Kidney (tissue), 13 donors: ENCODE measurements at regions not wholly inside any gene's neighbourhood (a gene's known extent, or its start where the extent isn't known, plus 50 kb on each side); places are given as distances from the start of the nearest gene placed in this dataset.
A peak's percentile ranks its signal among the peaks of the same experiment; 100 is the strongest.

Experiments used
- DNase-seq, 5 donors: peaks; one replicate each; pipeline ENCODE4 v3.0.0-alpha.2; 2013 to 2020
- FAIRE-seq: peaks from 2 replicates; lab custom pipeline; 2012; peaks lifted over from hg19 to GRCh38; lab: Jason Lieb, UNC
- H3K27ac ChIP-seq, 2 donors: one replicate each; pipeline ENCODE4 v1.7.0; 2013; ENCODE audit warnings: low read depth in 2 of 2, low read length in 2 of 2, inconsistent platforms in 1 of 2
- H3K27me3 ChIP-seq: one replicate; pipeline ENCODE4 v1.7.1; 2013; ENCODE audit warnings: low read length, inconsistent platforms; ENCODE audit not compliant: control insufficient read depth, insufficient read depth
- H3K36me3 ChIP-seq, 3 donors: one replicate each; pipeline versions ENCODE4 v1.7.0 to v1.7.1; 2013; ENCODE audit warnings: low read length in 3 of 3, control low read depth in 1 of 3, inconsistent platforms in 1 of 3; ENCODE audit not compliant: insufficient read depth in 3 of 3, control insufficient read depth in 2 of 3
- H3K4me1 ChIP-seq, 3 donors: one replicate each; pipeline versions ENCODE4 v1.7.0 to v1.7.1; 2013; ENCODE audit warnings: low read length in 3 of 3, inconsistent platforms in 1 of 3, low read depth in 1 of 3; ENCODE audit not compliant: control insufficient read depth in 2 of 3, insufficient read depth in 2 of 3
- H3K4me3 ChIP-seq, 3 donors: one replicate each; pipeline versions ENCODE4 v1.7.0 to v1.8.1; 2013; ENCODE audit warnings: low read length in 3 of 3, control low read depth in 1 of 3, inconsistent platforms in 1 of 3
- H3K9ac ChIP-seq, 3 donors: one replicate each; pipeline versions ENCODE4 v1.7.0 to v1.7.1; 2013; ENCODE audit warnings: low read length in 3 of 3, control low read depth in 1 of 3, inconsistent platforms in 1 of 3
- H3K9me3 ChIP-seq, 3 donors: one replicate each; pipeline versions ENCODE4 v1.7.0 to v1.7.1; 2013; ENCODE audit warnings: low read length in 3 of 3, control low read depth in 1 of 3, inconsistent platforms in 1 of 3; ENCODE audit not compliant: control insufficient read depth in 2 of 3, insufficient read depth in 1 of 3
- CTCF ChIP-seq: IDR thresholded peaks from 3 replicates; pipeline ENCODE4 v1.5.1; 2012; ENCODE audit warnings: mild to moderate bottlenecking, moderate library complexity, borderline replicate concordance; ENCODE audit not compliant: insufficient read depth; ENCODE audit errors: extremely low read depth
- intact Hi-C: fragments of 100-400 bp; cut with DNase I; formaldehyde crosslinking; loops from one replicate; pipeline ENCODE4 v1.11.1; 2022
- donor health status: control.
- donor health status: control.
- donor health status: control.
- donor health status: control.
- donor health status: control.
- donor health status: DM: yes; HTN: yes; CAD: no.
- donor health status: Normal renal cell carcinoma (clear cell type).

GRCh38 chr6:236519-236918 lies 55.8 kb upstream of the DUSP22 start:
- peak overlapping the region in 1 of 3 donors; percentile 11 for H3K4me3 ChIP-seq
- intact Hi-C loops, result no loop called here
- no peak for DNase-seq
- no peaks in the 10 kb centered on the region for H3K27me3 ChIP-seq
- no peak for FAIRE-seq
- peaks cover 0 to 2% (median 0%) of the 10 kb centered on the region in 3 donors for H3K4me1 ChIP-seq
- H3K9ac ChIP-seq, result no peak overlapping the region
- TF ChIP-seq CTCF, result no peak
- H3K27ac ChIP-seq, result no peak overlapping the region
- H3K9me3 ChIP-seq, result no peaks in the 10 kb centered on the region
- H3K36me3 ChIP-seq, result no peaks in the 10 kb centered on the region

GRCh38 chr6:240151-240550 lies 52.1 kb upstream of the DUSP22 start:
- Histone ChIP-seq H3K27ac (no peak overlapping the region), H3K9ac (no peak overlapping the region), H3K9me3 (no peaks in the 10 kb centered on the region), H3K27me3 (no peaks in the 10 kb centered on the region), H3K4me1 (peaks cover 0 to 2% (median 0%) of the 10 kb centered on the region in 3 donors), H3K36me3 (no peaks in the 10 kb centered on the region), H3K4me3 (no peak overlapping the region)
- FAIRE-seq (no peak), DNase-seq (no peak)
- intact Hi-C loops, result no loop called here
- no peak for TF ChIP-seq CTCF

GRCh38 chr6:241336-241865 lies 50.9 kb upstream of the DUSP22 start:
- intact Hi-C loops, result no loop called here
- Histone ChIP-seq H3K9me3 (no peaks in the 10 kb centered on the region), H3K4me1 (no peaks in the 10 kb centered on the region), H3K27me3 (no peaks in the 10 kb centered on the region), H3K9ac (no peak overlapping the region), H3K27ac (no peak overlapping the region), H3K36me3 (no peaks in the 10 kb centered on the region), H3K4me3 (no peak overlapping the region)
- FAIRE-seq (no peak), DNase-seq (peak in 4 of 5 donors; percentile 69 to 94 (median 86))
- TF ChIP-seq CTCF, result no peak
